ENCODE measurements at regions not wholly inside any gene's neighbourhood (a gene's known extent, or its start where the extent isn't known, plus 50 kb on each side); places are given as distances from the start of the nearest gene placed in this dataset.

DNA sequence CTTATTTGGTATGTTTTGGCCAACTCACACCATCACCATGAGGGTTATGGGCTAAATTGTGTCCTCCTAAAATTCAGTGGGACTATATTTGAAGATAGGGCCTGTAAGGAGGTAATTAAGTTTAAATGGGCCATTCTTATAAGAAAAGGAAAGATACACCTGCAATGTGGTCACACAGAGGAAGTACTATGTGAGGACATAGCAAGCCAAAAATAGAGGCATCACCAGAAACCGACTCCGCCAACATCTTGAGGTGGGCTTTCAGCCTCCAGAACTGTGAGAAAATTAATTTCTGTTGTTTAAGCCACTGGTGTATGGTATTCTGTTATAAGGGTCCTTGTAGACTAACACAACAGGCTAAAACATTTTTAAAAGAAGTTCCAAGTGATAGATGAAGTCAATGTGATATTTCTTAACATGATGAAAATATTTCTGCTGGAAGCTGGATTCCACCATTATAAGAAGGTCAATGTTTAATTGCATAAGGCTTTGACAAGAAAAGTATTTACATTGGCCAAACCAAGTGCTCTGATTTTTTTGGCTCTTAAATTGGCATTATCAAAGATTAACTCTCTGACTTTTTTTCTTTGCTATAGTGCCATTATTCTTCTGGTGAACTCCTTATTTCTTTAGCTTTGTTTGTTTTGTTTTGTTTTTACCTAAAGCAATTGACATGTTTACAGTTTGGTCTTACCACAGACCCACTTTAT is 540.9 kb downstream of the PPARGC1A start:
- DNase-seq (no peak), ATAC-seq (no peak)
- WGBS, 2 donors, result 79 to 91% methylated on average over 2 of the region's 2 CpGs
- Histone ChIP-seq H3K4me3 (no peak overlapping the region), H3K27ac (no peak overlapping the region), H3K9me3 (no peaks in the 10 kb centered on the region), H3K4me1 (no peaks in the 10 kb centered on the region), H3K27me3 (no peaks in the 10 kb centered on the region), H3K36me3 (no peaks in the 10 kb centered on the region)
- TF ChIP-seq, protein P1, sequence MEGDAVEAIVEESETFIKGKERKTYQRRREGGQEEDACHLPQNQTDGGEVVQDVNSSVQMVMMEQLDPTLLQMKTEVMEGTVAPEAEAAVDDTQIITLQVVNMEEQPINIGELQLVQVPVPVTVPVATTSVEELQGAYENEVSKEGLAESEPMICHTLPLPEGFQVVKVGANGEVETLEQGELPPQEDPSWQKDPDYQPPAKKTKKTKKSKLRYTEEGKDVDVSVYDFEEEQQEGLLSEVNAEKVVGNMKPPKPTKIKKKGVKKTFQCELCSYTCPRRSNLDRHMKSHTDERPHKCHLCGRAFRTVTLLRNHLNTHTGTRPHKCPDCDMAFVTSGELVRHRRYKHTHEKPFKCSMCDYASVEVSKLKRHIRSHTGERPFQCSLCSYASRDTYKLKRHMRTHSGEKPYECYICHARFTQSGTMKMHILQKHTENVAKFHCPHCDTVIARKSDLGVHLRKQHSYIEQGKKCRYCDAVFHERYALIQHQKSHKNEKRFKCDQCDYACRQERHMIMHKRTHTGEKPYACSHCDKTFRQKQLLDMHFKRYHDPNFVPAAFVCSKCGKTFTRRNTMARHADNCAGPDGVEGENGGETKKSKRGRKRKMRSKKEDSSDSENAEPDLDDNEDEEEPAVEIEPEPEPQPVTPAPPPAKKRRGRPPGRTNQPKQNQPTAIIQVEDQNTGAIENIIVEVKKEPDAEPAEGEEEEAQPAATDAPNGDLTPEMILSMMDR (IDR thresholded peaks at IDR 0.05), result no peak
- intact Hi-C loops (cut with DNase I), result no loop called here

DNA sequence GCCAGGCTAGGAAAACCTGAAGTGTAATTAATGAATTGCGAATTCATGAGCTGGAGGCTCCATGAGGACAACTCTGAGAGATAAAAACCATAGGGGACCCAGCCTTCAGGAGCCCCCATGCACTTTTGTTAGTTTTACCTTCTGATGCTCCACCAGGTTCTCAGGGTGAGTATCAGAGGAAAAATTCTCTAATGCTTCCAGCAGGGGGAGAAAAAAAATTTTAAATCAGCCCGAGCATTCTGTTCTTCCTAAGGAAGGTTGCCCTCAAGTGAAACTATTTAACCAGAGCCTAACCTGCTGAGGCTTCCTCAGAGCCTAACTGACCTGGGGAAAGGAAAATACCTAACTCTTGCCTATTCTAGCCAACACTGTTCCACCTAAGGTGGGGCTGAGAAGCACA is 552.6 kb downstream of the PPARGC1A start:
- intact Hi-C loops (cut with DNase I), result no loop called here
- no peaks in the 10 kb centered on the region for H3K27me3 ChIP-seq
- ATAC-seq (no peak), DNase-seq (no peak)
- TF ChIP-seq, protein P1 (IDR thresholded peaks at IDR 0.05), result peak in 4 of 9 donors; percentile 9 to 30 (median 20)
- H3K27ac ChIP-seq, result no peak overlapping the region
- no peak overlapping the region for H3K4me3 ChIP-seq
- H3K9me3 ChIP-seq, result no peaks in the 10 kb centered on the region
- H3K4me1 ChIP-seq, result peaks cover 0 to 27% (median 7%) of the 10 kb centered on the region in 9 donors
- 56 to 57% methylated on average over 2 of the region's 2 CpGs for WGBS, 2 donors
- H3K36me3 ChIP-seq, result no peaks in the 10 kb centered on the region

DNA sequence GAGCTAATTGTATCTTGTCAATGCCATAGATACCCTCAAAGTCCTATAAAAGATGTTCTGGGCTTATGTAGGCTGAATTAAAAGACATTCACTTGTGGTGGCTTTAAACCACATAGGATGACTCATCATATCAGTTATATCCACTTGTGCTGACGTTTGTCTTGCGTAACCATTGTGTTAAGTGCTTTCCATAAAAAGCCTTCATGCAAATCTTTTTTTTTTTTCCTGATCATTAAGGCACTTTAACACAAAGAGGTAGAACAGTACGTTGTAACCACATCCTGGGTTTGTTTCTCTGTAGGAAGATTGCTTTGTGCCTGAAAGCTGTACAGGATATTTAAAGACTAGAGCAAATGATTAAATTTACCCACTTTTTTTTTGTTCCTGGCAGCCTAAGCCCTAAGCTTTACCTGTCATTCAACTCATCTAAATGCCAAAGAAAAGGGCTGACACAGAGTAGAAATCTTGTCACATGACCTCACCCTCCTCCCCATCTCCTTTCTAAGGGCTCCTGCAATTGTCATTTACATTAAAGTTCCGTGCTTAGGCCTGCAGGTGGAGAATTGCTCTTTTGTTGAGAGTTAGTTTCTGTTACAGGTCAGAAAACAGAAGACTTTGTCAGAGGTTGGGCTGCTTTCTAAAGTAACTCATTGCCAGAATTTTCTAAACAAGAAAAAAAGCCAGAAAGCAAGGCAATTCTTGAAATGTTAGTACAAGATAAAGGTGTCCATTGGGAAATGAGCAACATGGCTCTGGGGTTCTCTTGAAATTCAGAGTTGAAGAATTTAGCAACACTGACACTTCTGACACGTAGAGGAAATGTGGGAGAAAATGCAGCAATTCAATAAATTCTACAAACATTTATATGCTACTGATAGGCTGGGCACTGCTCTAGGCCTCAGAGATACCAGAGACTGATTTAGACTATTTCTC is 555.6 kb downstream of the PPARGC1A start:
- 27 to 31% methylated on average over 5 of the region's 5 CpGs for WGBS, 2 donors
- Histone ChIP-seq H3K36me3 (no peaks in the 10 kb centered on the region), H3K27ac (peak overlapping the region in 2 of 10 donors; percentile 49 to 60), H3K9me3 (no peaks in the 10 kb centered on the region), H3K4me3 (no peak overlapping the region), H3K27me3 (no peaks in the 10 kb centered on the region), H3K4me1 (peaks cover 0 to 27% (median 7%) of the 10 kb centered on the region in 9 donors)
- TF ChIP-seq, protein P1 (IDR thresholded peaks at IDR 0.05), result no peak
- ATAC-seq, result peak; percentile 27 to 85 (median 58)
- intact Hi-C loops (cut with DNase I), result no loop called here
- DNase-seq, result peak in 1 of 2 donors; percentile 7

DNA sequence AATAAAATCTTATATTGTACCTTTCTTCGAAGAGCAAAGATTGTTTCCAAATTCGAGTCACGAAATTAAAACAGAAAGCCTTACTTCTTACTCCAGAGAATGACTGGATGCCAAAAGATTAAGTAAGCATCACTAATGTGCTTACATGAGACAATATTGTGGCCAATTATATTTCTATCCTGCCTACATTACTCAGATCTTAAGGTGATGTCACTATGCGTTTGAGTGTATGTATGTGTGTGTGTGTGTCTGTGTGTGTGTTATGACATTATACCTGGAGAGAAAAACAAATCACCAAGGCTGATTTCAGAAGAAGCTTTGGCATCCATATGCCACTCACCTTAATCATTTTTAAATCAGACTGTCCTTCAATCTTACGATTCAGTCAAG is 556.3 kb downstream of the PPARGC1A start:
- H3K27ac ChIP-seq, result no peak overlapping the region
- ATAC-seq (peak in 6 of 8 donors; percentile 29 to 71 (median 41)), DNase-seq (no peak)
- no peak overlapping the region for H3K4me3 ChIP-seq
- 76 to 77% methylated on average over 5 of the region's 5 CpGs for WGBS, 2 donors
- intact Hi-C loops (cut with DNase I), result no loop called here
- peaks cover 0 to 27% (median 7%) of the 10 kb centered on the region in 9 donors for H3K4me1 ChIP-seq
- TF ChIP-seq, protein P1 (IDR thresholded peaks at IDR 0.05), result no peak
- H3K36me3 ChIP-seq, result no peaks in the 10 kb centered on the region
- no peaks in the 10 kb centered on the region for H3K9me3 ChIP-seq
- no peaks in the 10 kb centered on the region for H3K27me3 ChIP-seq
